ENCODE measurements at regions not wholly inside any gene's neighbourhood (a gene's known extent, or its start where the extent isn't known, plus 50 kb on each side); places are given as distances from the start of the nearest gene placed in this dataset.

DNA sequence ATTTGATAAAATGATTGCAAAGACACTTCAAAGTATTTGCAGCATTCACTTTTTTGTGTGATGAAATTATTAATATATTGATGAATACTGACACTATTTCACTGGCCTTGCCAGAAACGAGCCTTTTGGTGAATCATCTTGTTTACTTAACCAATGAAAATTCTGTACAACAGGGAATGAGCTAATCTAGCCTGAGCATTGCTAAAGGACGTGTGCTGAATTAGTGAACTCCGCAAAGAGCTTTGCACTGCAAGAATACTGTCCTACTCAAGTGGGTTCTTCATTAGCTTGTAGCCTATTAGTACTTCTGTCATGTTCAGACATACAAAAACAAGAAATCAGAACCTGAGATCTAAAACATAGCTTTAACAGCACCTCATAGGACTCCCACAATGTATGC is 172.0 kb upstream of the NRSN1 start:
- TF ChIP-seq, protein P1, sequence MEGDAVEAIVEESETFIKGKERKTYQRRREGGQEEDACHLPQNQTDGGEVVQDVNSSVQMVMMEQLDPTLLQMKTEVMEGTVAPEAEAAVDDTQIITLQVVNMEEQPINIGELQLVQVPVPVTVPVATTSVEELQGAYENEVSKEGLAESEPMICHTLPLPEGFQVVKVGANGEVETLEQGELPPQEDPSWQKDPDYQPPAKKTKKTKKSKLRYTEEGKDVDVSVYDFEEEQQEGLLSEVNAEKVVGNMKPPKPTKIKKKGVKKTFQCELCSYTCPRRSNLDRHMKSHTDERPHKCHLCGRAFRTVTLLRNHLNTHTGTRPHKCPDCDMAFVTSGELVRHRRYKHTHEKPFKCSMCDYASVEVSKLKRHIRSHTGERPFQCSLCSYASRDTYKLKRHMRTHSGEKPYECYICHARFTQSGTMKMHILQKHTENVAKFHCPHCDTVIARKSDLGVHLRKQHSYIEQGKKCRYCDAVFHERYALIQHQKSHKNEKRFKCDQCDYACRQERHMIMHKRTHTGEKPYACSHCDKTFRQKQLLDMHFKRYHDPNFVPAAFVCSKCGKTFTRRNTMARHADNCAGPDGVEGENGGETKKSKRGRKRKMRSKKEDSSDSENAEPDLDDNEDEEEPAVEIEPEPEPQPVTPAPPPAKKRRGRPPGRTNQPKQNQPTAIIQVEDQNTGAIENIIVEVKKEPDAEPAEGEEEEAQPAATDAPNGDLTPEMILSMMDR (IDR thresholded peaks at IDR 0.05; ENCODE audit: low read depth, low read length), result no peak
- TF ChIP-seq EZH2phosphoT487 (IDR thresholded peaks at IDR 0.05; ENCODE audit: low read depth), result no peak

All from OCI-LY3 (cell line).